K562 (cell line): ENCODE measurements at regions not wholly inside any gene's neighbourhood (a gene's known extent, or its start where the extent isn't known, plus 50 kb on each side); places are given as distances from the start of the nearest gene placed in this dataset.
A peak's percentile ranks its signal among the peaks of the same experiment; 100 is the strongest.

Experiments
- ATF7 ChIP-seq: fragments of 450-650 bp; IDR thresholded peaks from 2 replicates; pipeline ENCODE4 v1.7.1; 2014; ENCODE audit warnings: mild to moderate bottlenecking, moderate library complexity
- BRD9 ChIP-seq: fragments of 450-650 bp; IDR thresholded peaks from 2 replicates; pipeline ENCODE4 v1.6.1; 2018; ENCODE audit warnings: low read depth; ENCODE audit not compliant: partially characterized antibody
- DPF2 ChIP-seq: fragments of 450-650 bp; IDR thresholded peaks from 2 replicates; pipeline ENCODE4 v1.6.1; 2016
- ETV1 ChIP-seq: fragments of 450-650 bp; conservative IDR thresholded peaks from 2 replicates; pipeline ENCODE4 v1.6.1; 2016; ENCODE audit warnings: missing genetic modification characterization, control low read depth, low read depth, missing compliant biosample characterization
- FOSL1 ChIP-seq: fragments of 200-800 bp; sonication (Bioruptor generic); conservative IDR thresholded peaks from 2 replicates; pipeline ENCODE4 v1.6.1; 2016; ENCODE audit warnings: missing genetic modification characterization, missing compliant biosample characterization
- HIVEP1 ChIP-seq: fragments of 250-450 bp; sonication (Bioruptor Pico); IDR thresholded peaks from 2 replicates; pipeline ENCODE4 v1.4.0; 2020; ENCODE audit warnings: mild to moderate bottlenecking
- MAZ ChIP-seq, 2 experiments: fragments of 450-650 bp in 1 of 2; sonication (generic) in 1 of 2; formaldehyde crosslinking; IDR thresholded peaks in 1 of 2; conservative IDR thresholded peaks in 1 of 2; 2 replicates each; pipeline versions ENCODE4 v1.4.0 to v1.5.0; 2020; ENCODE audit warnings: mild to moderate bottlenecking in 1 of 2, missing genetic modification reagents in 1 of 2
- MLLT1 ChIP-seq, 2 experiments: fragments of 450-650 bp; IDR thresholded peaks; 2 replicates each; pipeline ENCODE4 v1.6.1; 2016
- NFRKB ChIP-seq: fragments of 450-650 bp; IDR thresholded peaks from 2 replicates; pipeline ENCODE4 v1.6.1; 2016; ENCODE audit warnings: low read depth
- NRF1 ChIP-seq, 2 experiments: fragments of 450-650 bp; IDR thresholded peaks in 1 of 2; conservative IDR thresholded peaks in 1 of 2; 2 replicates each; pipeline ENCODE4 v1.6.1; 2014; ENCODE audit warnings: mild to moderate bottlenecking in 2 of 2
- RCOR1 ChIP-seq, 2 experiments: IDR thresholded peaks; 2 replicates each; pipeline ENCODE4 v1.6.1; 2012; ENCODE audit warnings: low read depth in 2 of 2, low read length in 2 of 2, borderline replicate concordance in 1 of 2, improper control_type of control experiment in 1 of 2
- SOX6 ChIP-seq: fragments of 450-650 bp; IDR thresholded peaks from 2 replicates; pipeline ENCODE4 v1.6.1; 2014; ENCODE audit warnings: mild to moderate bottlenecking
- TBL1XR1 ChIP-seq, 2 experiments: IDR thresholded peaks; 2 replicates each; pipeline ENCODE4 v1.6.1; 2012; ENCODE audit warnings: improper control_type of control experiment in 2 of 2, low read length in 2 of 2, mild to moderate bottlenecking in 1 of 2
- TEAD4 ChIP-seq, 2 experiments: sonication (generic) in 1 of 2; formaldehyde crosslinking in 1 of 2; IDR thresholded peaks; 2 replicates each; pipeline versions ENCODE4 v1.6.1 to v1.8.0; 2012 to 2022; ENCODE audit warnings: borderline replicate concordance in 1 of 2, inconsistent platforms in 1 of 2, low read length in 1 of 2, mild to moderate bottlenecking in 1 of 2, missing genetic modification reagents in 1 of 2
- ZBTB40 ChIP-seq, 2 experiments: fragments of 450-650 bp in 1 of 2; sonication (generic) in 1 of 2; formaldehyde crosslinking in 1 of 2; IDR thresholded peaks; 2 replicates each; pipeline versions ENCODE4 v1.7.1 to v1.9.0; 2016 to 2022; ENCODE audit warnings: inconsistent platforms in 1 of 2, mild to moderate bottlenecking in 1 of 2, missing genetic modification reagents in 1 of 2
- ZNF197 ChIP-seq: fragments of 200-800 bp; sonication (Bioruptor generic); IDR thresholded peaks from 2 replicates; pipeline ENCODE4 v1.6.1; 2016; ENCODE audit warnings: low read depth, missing genetic modification characterization, missing compliant biosample characterization
- ZNF584 ChIP-seq: fragments of 200-800 bp; sonication (Bioruptor generic); IDR thresholded peaks from 2 replicates; pipeline ENCODE4 v1.6.1; 2016; ENCODE audit warnings: low read depth, mild to moderate bottlenecking, missing genetic modification characterization, missing compliant biosample characterization

GRCh38 chr1:25090707-25091422 is 141.4 kb downstream of the SYF2 start (continued):
- no peak for TF ChIP-seq ZBTB40 (IDR thresholded peaks at IDR 0.05)
- TF ChIP-seq ZBTB40 (CRISPR knock-in tag; IDR thresholded peaks at IDR 0.05) = no peak
- TF ChIP-seq NRF1 (conservative IDR thresholded peaks at IDR 0.05 in 1 of 2, IDR thresholded peaks at IDR 0.05 in 1 of 2) = 0 out of 4 replicates have a peak, but pooled peaks of 1 of the 2 experiments have one; percentile 14
- no peak for TF ChIP-seq TBL1XR1 (IDR thresholded peaks at IDR 0.05; ENCODE audit: low read length in 2 of 2)
- TF ChIP-seq MAZ (CRISPR knock-in tag; conservative IDR thresholded peaks at IDR 0.05 in 1 of 2, IDR thresholded peaks at IDR 0.05 in 1 of 2) = peak in 1 of 2 experiments; percentile 36; a peak in 1 of 4 replicates
- TF ChIP-seq FOSL1 (tag) = peak; percentile 82
- TF ChIP-seq ETV1 (tag) = peak; percentile 58; the same call in 1 of the 2 replicates
- peak; percentile 55; the same call in 1 of the 2 replicates for TF ChIP-seq ZNF584 (CRISPR knock-in tag)
- TF ChIP-seq RCOR1 (IDR thresholded peaks at IDR 0.05; ENCODE audit: borderline replicate concordance in 1 of 2, low read depth in 2 of 2, low read length in 2 of 2) = peak in 1 of 2 experiments; percentile 85; a peak in 2 of 4 replicates
- TF ChIP-seq HIVEP1 (CRISPR knock-in tag) = 0 out of 2 replicates have a peak, but pooled peaks have one; percentile 33
- TF ChIP-seq ZNF197 (CRISPR knock-in tag) = no peak
- peak; percentile 39; the same call in 1 of the 2 replicates for TF ChIP-seq NFRKB
- peak; percentile 51; the same call in 1 of the 2 replicates for TF ChIP-seq DPF2
- TF ChIP-seq SOX6 = peak; percentile 75
- TF ChIP-seq TEAD4 (IDR thresholded peaks at IDR 0.05; ENCODE audit: low read length) = peak; percentile 29; the same call in 1 of the 2 replicates
- TF ChIP-seq TEAD4 (CRISPR knock-in tag; IDR thresholded peaks at IDR 0.05; ENCODE audit: borderline replicate concordance) = no peak
- no peak for TF ChIP-seq BRD9
- peak; percentile 82 for TF ChIP-seq ATF7
- TF ChIP-seq MLLT1 (IDR thresholded peaks at IDR 0.05) = no peak
